ENCODE measurements at regions not wholly inside any gene's neighbourhood (a gene's known extent, or its start where the extent isn't known, plus 50 kb on each side); places are given as distances from the start of the nearest gene placed in this dataset.

GRCh38 chr2:129777146-129777545 is 202.3 kb upstream of the RAB6C start:
- TF ChIP-seq CTCF (conservative IDR thresholded peaks at IDR 0.05; ENCODE audit: low read depth, low read length) (no peak), EZH2 (IDR thresholded peaks at IDR 0.05; ENCODE audit: borderline replicate concordance, low read depth, low read length, poor library complexity, severe bottlenecking) (no peak)

All from A673 (cell line).